DOHH2 (cell line): ENCODE measurements at regions not wholly inside any gene's neighbourhood (a gene's known extent, or its start where the extent isn't known, plus 50 kb on each side); places are given as distances from the start of the nearest gene placed in this dataset.

Source experiments
- EZH2phosphoT487 ChIP-seq: fragments of 200-600 bp; sonication (generic); IDR thresholded peaks from 2 replicates; pipeline ENCODE4 v1.6.1; 2017; ENCODE audit warnings: borderline replicate concordance, mild to moderate bottlenecking, antibody characterized with exemption, low read length, moderate library complexity, mixed read lengths
- TF ChIP-seq, protein P1 (sequence below): fragments of 200-600 bp; sonication (generic); IDR thresholded peaks from one replicate; pipeline ENCODE4 v1.5.1; 2014; ENCODE audit warnings: antibody characterized with exemption, mild to moderate bottlenecking, low read depth, low read length; ENCODE audit not compliant: poor library complexity, severe bottlenecking

DNA sequence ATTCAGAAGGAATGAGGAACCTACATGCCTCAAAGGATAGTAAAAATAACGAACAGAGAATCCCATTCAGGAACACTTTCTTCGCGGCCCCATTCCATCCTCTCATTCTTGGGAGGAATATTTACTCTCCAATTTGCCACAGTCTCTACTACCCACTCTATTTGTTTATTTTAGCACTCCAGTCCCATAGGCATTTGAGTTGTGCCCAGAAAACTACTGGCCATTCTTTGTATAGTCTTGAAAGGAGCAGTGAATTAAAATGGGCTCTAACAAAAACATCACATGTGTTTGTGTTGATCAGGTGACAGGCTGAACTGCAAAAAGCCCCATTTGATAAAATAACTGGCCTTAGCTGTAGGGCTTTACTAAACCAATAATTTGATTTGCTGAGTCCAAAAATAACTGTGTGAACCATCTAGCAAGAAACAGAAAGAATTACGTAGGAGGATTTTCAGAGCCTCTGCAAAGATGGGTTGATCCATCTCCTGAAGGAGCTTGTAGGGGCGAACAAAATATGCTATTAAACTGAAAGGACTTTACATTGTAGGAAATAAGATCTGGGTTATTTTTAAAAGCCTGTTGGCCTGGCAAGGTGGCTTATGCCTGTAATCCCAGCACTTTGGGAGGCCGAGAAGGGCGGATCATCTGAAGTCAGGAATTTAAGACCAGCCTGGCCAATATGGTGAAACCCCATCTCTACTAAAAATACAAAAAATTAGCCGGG lies 142.3 kb upstream of the CPNE8 start:
- TF ChIP-seq, protein P1, sequence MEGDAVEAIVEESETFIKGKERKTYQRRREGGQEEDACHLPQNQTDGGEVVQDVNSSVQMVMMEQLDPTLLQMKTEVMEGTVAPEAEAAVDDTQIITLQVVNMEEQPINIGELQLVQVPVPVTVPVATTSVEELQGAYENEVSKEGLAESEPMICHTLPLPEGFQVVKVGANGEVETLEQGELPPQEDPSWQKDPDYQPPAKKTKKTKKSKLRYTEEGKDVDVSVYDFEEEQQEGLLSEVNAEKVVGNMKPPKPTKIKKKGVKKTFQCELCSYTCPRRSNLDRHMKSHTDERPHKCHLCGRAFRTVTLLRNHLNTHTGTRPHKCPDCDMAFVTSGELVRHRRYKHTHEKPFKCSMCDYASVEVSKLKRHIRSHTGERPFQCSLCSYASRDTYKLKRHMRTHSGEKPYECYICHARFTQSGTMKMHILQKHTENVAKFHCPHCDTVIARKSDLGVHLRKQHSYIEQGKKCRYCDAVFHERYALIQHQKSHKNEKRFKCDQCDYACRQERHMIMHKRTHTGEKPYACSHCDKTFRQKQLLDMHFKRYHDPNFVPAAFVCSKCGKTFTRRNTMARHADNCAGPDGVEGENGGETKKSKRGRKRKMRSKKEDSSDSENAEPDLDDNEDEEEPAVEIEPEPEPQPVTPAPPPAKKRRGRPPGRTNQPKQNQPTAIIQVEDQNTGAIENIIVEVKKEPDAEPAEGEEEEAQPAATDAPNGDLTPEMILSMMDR = no peak
- TF ChIP-seq EZH2phosphoT487 = no peak
